ENCODE measurements at regions not wholly inside any gene's neighbourhood (a gene's known extent, or its start where the extent isn't known, plus 50 kb on each side); places are given as distances from the start of the nearest gene placed in this dataset.

- POLR2A ChIA-PET: no interaction called here
- H3K4me1 ChIP-seq: no peaks in the 10 kb centered on the region
- FAIRE-seq: no peak
- 3% methylated on average over 4 of the region's 4 CpGs for WGBS (ENCODE audit: missing lambda C conversion rate)
- no peak for ATAC-seq
- CTCF ChIA-PET: no interaction called here
- TF ChIP-seq CBX8 (IDR thresholded peaks at IDR 0.05) (no peak), HMGXB4 (CRISPR knock-in tag; IDR thresholded peaks at IDR 0.05; ENCODE audit: borderline replicate concordance) (no peak), BCL3 (IDR thresholded peaks at IDR 0.05) (no peak), NPAS2 (CRISPR knock-in tag; IDR thresholded peaks at IDR 0.05; ENCODE audit: borderline replicate concordance) (no peak), HES2 (IDR thresholded peaks at IDR 0.05) (no peak), RCOR1 (IDR thresholded peaks at IDR 0.05; ENCODE audit: low read depth, low read length) (no peak), FOSB (CRISPR knock-in tag; IDR thresholded peaks at IDR 0.05) (no peak), JUN (IDR thresholded peaks at IDR 0.05) (no peak), ELK1 (IDR thresholded peaks at IDR 0.05; ENCODE audit: low read depth, low read length) (no peak), FOXS1 (CRISPR knock-in tag; IDR thresholded peaks at IDR 0.05) (no peak), HDAC2 (IDR thresholded peaks at IDR 0.05) (no peak)
- TF ChIP-seq, protein P1, sequence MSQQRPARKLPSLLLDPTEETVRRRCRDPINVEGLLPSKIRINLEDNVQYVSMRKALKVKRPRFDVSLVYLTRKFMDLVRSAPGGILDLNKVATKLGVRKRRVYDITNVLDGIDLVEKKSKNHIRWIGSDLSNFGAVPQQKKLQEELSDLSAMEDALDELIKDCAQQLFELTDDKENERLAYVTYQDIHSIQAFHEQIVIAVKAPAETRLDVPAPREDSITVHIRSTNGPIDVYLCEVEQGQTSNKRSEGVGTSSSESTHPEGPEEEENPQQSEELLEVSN (IDR thresholded peaks at IDR 0.05; ENCODE audit: borderline replicate concordance, low read depth): no peak
- H3K27ac ChIP-seq: no peak overlapping the region
- DNase-seq (ENCODE audit: low read depth in 1 of 2, low spot score in 1 of 2): no peak
- H3K4me2 ChIP-seq: no peak overlapping the region
- no peaks in the 10 kb centered on the region for H3K9me3 ChIP-seq
- H3K4me3 ChIP-seq: no peak overlapping the region
Measured at GRCh38 chr18:30676053-30676480, 366.5 kb downstream of the DSC3 start.

DNA sequence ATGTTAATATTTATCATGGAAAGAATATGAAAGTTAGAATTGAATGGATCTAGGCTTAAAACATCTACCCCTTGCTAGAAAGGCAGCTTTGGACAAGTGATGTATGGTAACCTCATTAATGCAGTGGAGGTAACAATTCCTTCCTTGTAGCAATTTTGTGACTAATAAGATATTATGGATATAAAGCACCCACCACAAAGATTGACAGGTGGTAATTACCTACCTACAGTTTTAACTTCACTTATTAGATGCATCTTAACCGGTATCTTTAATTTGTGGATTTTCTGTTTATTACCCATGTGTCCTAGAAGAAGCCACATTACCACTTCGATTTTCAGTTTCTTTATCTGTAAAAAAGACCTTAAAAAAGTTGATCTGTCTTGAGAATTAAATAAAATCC lies 367.0 kb downstream of the DSC3 start:
- Histone ChIP-seq H3K27ac (no peak overlapping the region), H3K9me3 (no peaks in the 10 kb centered on the region), H3K4me1 (no peaks in the 10 kb centered on the region), H3K4me3 (no peak overlapping the region), H3K4me2 (no peak overlapping the region)
- no peak for TF ChIP-seq RAD21 (conservative IDR thresholded peaks at IDR 0.05 in 1 of 2, IDR thresholded peaks at IDR 0.05 in 1 of 2)
- no peak for TF ChIP-seq RARB (CRISPR knock-in tag; IDR thresholded peaks at IDR 0.05)
- no peak for TF ChIP-seq KDM1A (IDR thresholded peaks at IDR 0.05; ENCODE audit: low read depth)
- no peak for TF ChIP-seq NFE2L2 (conservative IDR thresholded peaks at IDR 0.05; ENCODE audit: low read length)
- no peak for TF ChIP-seq MAZ (IDR thresholded peaks at IDR 0.05; ENCODE audit: borderline replicate concordance, low read depth, low read length)
- ChIA-PET POLR2A (no interaction called here), CTCF (no interaction called here)
- no peak for FAIRE-seq
- no peak for DNase-seq (ENCODE audit: low read depth in 1 of 2, low spot score in 1 of 2)
- 14% methylated on average over 2 of the region's 2 CpGs for WGBS (ENCODE audit: missing lambda C conversion rate)
- no peak for ATAC-seq

- Histone ChIP-seq H3K4me3 (no peak overlapping the region), H3K4me1 (no peaks in the 10 kb centered on the region), H3K4me2 (no peak overlapping the region), H3K9me3 (no peaks in the 10 kb centered on the region), H3K27ac (no peak overlapping the region)
- ATAC-seq: no peak
- no peak for DNase-seq (ENCODE audit: low read depth in 1 of 2, low spot score in 1 of 2)
- TF ChIP-seq ZSCAN20 (CRISPR knock-in tag; IDR thresholded peaks at IDR 0.05) (no peak), HOXA7 (CRISPR knock-in tag; IDR thresholded peaks at IDR 0.05) (no peak), TFCP2L1 (CRISPR knock-in tag; IDR thresholded peaks at IDR 0.05) (no peak), JUNB (IDR thresholded peaks at IDR 0.05) (no peak), HOXB13 (CRISPR knock-in tag; IDR thresholded peaks at IDR 0.05; ENCODE audit: low read depth) (no peak)
- TF ChIP-seq, protein P1 (IDR thresholded peaks at IDR 0.05; ENCODE audit: borderline replicate concordance, low read depth): no peak
- WGBS (ENCODE audit: missing lambda C conversion rate): 7% methylated on average over 4 of the region's 4 CpGs
- CTCF ChIA-PET: no interaction called here
- POLR2A ChIA-PET: no interaction called here
- FAIRE-seq: no peak
Measured at GRCh38 chr18:30675072-30675471, 367.5 kb downstream of the DSC3 start.
